Heart right ventricle (tissue), 16 donors: ENCODE measurements at regions not wholly inside any gene's neighbourhood (a gene's known extent, or its start where the extent isn't known, plus 50 kb on each side); places are given as distances from the start of the nearest gene placed in this dataset.

Source experiments
- ATAC-seq, 8 donors: fragments of 200-7000 bp; cut with Tn5 transposase; one replicate each; pipeline ENCODE4 v1.9.1; 2020; ENCODE audit warnings: mild to moderate bottlenecking in 8 of 8, moderate library complexity in 8 of 8, moderate number of reproducible peaks in 1 of 8
- DNase-seq, 2 donors: peaks; one replicate each; pipeline ENCODE4 v3.0.0-alpha.2; 2020
- H3K27ac ChIP-seq, 10 donors: fragments of 200-600 bp; sonication (generic) in 2 of 10; one replicate each; pipeline versions ENCODE4 v1.5.0 to v1.8.0; 2020 to 2022; ENCODE audit warnings: mild to moderate bottlenecking in 3 of 10
- H3K27me3 ChIP-seq, 7 donors: fragments of 200-600 bp; one replicate each; pipeline ENCODE4 v1.8.0; 2021 to 2022; ENCODE audit warnings: mild to moderate bottlenecking in 2 of 7
- H3K36me3 ChIP-seq, 9 donors: fragments of 200-600 bp; sonication (generic) in 1 of 9; one replicate each; pipeline versions ENCODE4 v1.5.0 to v1.8.0; 2020 to 2022; ENCODE audit warnings: mild to moderate bottlenecking in 2 of 9
- H3K4me1 ChIP-seq, 9 donors: fragments of 200-600 bp; sonication (generic) in 1 of 9; one replicate each; pipeline versions ENCODE4 v1.5.0 to v1.8.0; 2020 to 2022; ENCODE audit warnings: mild to moderate bottlenecking in 4 of 9
- H3K4me3 ChIP-seq, 10 donors: fragments of 200-600 bp; sonication (generic) in 2 of 10; one replicate each; pipeline versions ENCODE4 v1.5.0 to v1.8.0; 2020 to 2022; ENCODE audit warnings: mild to moderate bottlenecking in 7 of 10, moderate library complexity in 2 of 10
- H3K9me3 ChIP-seq, 11 donors: fragments of 200-600 bp in 10 of 11; sonication (generic) in 2 of 11; one replicate each; pipeline versions ENCODE4 v1.5.0 to v1.8.0; 2013 to 2022; ENCODE audit warnings: mild to moderate bottlenecking in 2 of 11, control low read depth in 1 of 11, moderate library complexity in 1 of 11
- CTCF ChIP-seq, 9 donors: fragments of 200-600 bp; sonication (generic) in 2 of 9; IDR thresholded peaks; one replicate each; pipeline versions ENCODE4 v1.5.0 to v1.8.0; 2021 to 2022; ENCODE audit warnings: antibody characterized with exemption in 9 of 9, mild to moderate bottlenecking in 5 of 9, moderate library complexity in 1 of 9
- WGBS, 2 donors: extraction: QIAGEN DNeasy Blood & Tissue Kit; methylation state at CpG; one replicate each; pipeline ENCODE4 v1.1.7; 2013; ENCODE audit warnings: inconsistent platforms in 1 of 2; 5-methylcytosine and 5-hydroxymethylcytosine counted together
- intact Hi-C, 10 donors: fragments of 100-400 bp; cut with DNase I; formaldehyde crosslinking; loops; one replicate each; pipeline versions ENCODE4 v1.11.1 to v1.14.2; 2022
- donor health status: Arrhythmogenic right ventricular cardiomyopathy.
- donor health status: ischemic (EF 13 %, LVEDD 7.1; RV severe dilation, severe dysfunction).
- donor health status: healthy with polysubstance abuse.
- donor health status: DM: no; HTN: yes; CAD: no.
- donor health status: DM: no; HTN: no; CAD: no.
- donor health status: ischemic (EF 25% LVEDD 6.9; RV normal size, moderate dysfunction).
- donor health status: ischemic (EF 25% LVEDD 5.7; RV mildly dilated, moderate dysfunction).
- donor health status: healthy.
- donor health status: DM: yes; HTN: yes; CAD: no.
- donor health status: Ischemic cardiomyopathy.
- donor health status: ischemic (EF 35%, LVEDD 5.7; RV mildly dilated, moderate dysfunction).
- donor health status: nonischemic (EF 11% LVEDD 7.7; RV severe dilation, severe dysfunction).
- donor health status: DM: yes; HTN: yes; CAD: no.
- donor health status: PGD.
- donor health status: ischemic (EF 29% LVEDD 5.4; RV normal size, mild dysfunction).
- donor health status: nonischemic (EF 23%, LVEDD 6.1; RV moderate dilation, normal function).

GRCh38 chr6:44500074-44500473 lies 112.6 kb downstream of the CDC5L start:
- Histone ChIP-seq H3K27ac (no peak overlapping the region), H3K4me1 (no peaks in the 10 kb centered on the region), H3K9me3 (peaks cover 0 to 7% (median 0%) of the 10 kb centered on the region in 11 donors), H3K4me3 (no peak overlapping the region), H3K27me3 (no peaks in the 10 kb centered on the region), H3K36me3 (no peaks in the 10 kb centered on the region)
- DNase-seq: no peak
- intact Hi-C loops: no loop called here
- TF ChIP-seq CTCF (IDR thresholded peaks at IDR 0.05): no peak
- 93 to 95% methylated on average over 6 of the region's 6 CpGs for WGBS, 2 donors
- ATAC-seq: no peak

- no peak for TF ChIP-seq CTCF (IDR thresholded peaks at IDR 0.05)
- DNase-seq (no peak), ATAC-seq (no peak)
- H3K36me3 ChIP-seq: no peaks in the 10 kb centered on the region
- WGBS, 2 donors: 67 to 78% methylated on average over 4 of the region's 4 CpGs
- H3K9me3 ChIP-seq: peaks cover 0 to 7% (median 0%) of the 10 kb centered on the region in 11 donors
- no peaks in the 10 kb centered on the region for H3K27me3 ChIP-seq
- no peak overlapping the region for H3K27ac ChIP-seq
- no peaks in the 10 kb centered on the region for H3K4me1 ChIP-seq
- intact Hi-C loops: no loop called here
- no peak overlapping the region for H3K4me3 ChIP-seq
Observed at GRCh38 chr6:44503471-44503870, 116.0 kb downstream of the CDC5L start.

GRCh38 chr6:44504301-44504791 lies 116.8 kb downstream of the CDC5L start:
- 53 to 60% methylated on average over 5 of the region's 5 CpGs for WGBS, 2 donors
- DNase-seq (no peak), ATAC-seq (no peak)
- H3K36me3 ChIP-seq: no peaks in the 10 kb centered on the region
- intact Hi-C loops: no loop called here
- H3K27ac ChIP-seq: no peak overlapping the region
- H3K9me3 ChIP-seq: peaks cover 0 to 7% (median 0%) of the 10 kb centered on the region in 11 donors
- H3K27me3 ChIP-seq: no peaks in the 10 kb centered on the region
- no peak overlapping the region for H3K4me3 ChIP-seq
- H3K4me1 ChIP-seq: no peaks in the 10 kb centered on the region
- no peak for TF ChIP-seq CTCF (IDR thresholded peaks at IDR 0.05)

- Histone ChIP-seq H3K4me1 (no peaks in the 10 kb centered on the region), H3K4me3 (no peak overlapping the region), H3K27me3 (no peaks in the 10 kb centered on the region), H3K9me3 (peaks cover 0 to 6% (median 0%) of the 10 kb centered on the region in 11 donors), H3K36me3 (no peaks in the 10 kb centered on the region), H3K27ac (no peak overlapping the region)
- ATAC-seq (no peak), DNase-seq (no peak)
- WGBS, 2 donors: 68 to 83% methylated on average over 4 of the region's 4 CpGs
- no peak for TF ChIP-seq CTCF (IDR thresholded peaks at IDR 0.05)
- intact Hi-C loops: no loop called here
Observed at GRCh38 chr6:44505751-44506150, 118.2 kb downstream of the CDC5L start.
